SK-N-MC (cell line): ENCODE measurements at regions not wholly inside any gene's neighbourhood (a gene's known extent, or its start where the extent isn't known, plus 50 kb on each side); places are given as distances from the start of the nearest gene placed in this dataset.

Source experiments
- DNase-seq: peaks from one replicate; pipeline ENCODE4 v3.0.0-alpha.2; 2011; ENCODE audit warnings: low read depth, low spot score
- H3K27ac ChIP-seq: fragments of 200-600 bp; sonication (generic); 2 replicates; pipeline ENCODE4 v1.5.1; 2016; ENCODE audit warnings: mixed run types
- H3K36me3 ChIP-seq: fragments of 200-600 bp; sonication (generic); 2 replicates; pipeline ENCODE4 v1.6.1; 2017; ENCODE audit warnings: antibody characterized with exemption, low read length, mixed read lengths; ENCODE audit not compliant: insufficient read depth
- H3K4me3 ChIP-seq: fragments of 200-600 bp; sonication (generic); 2 replicates; pipeline ENCODE4 v1.5.1; 2016
- H3K9ac ChIP-seq: fragments of 200-600 bp; sonication (generic); 2 replicates; pipeline ENCODE4 v1.8.0; 2017; ENCODE audit warnings: mixed run types, mixed read lengths; ENCODE audit not compliant: insufficient read length
- H3K9me3 ChIP-seq: fragments of 200-600 bp; sonication (generic); 2 replicates; pipeline ENCODE4 v1.6.1; 2017; ENCODE audit warnings: low read depth, mild to moderate bottlenecking, antibody characterized with exemption, low read length, moderate library complexity, mixed read lengths
- EZH2 ChIP-seq: fragments of 200-600 bp; sonication (generic); IDR thresholded peaks from one replicate; pipeline ENCODE4 v1.6.1; 2017; ENCODE audit warnings: antibody characterized with exemption
- FOXP2 ChIP-seq: optimal IDR thresholded peaks from 2 replicates; pipeline ENCODE3; 2011; ENCODE audit warnings: mild to moderate bottlenecking, moderate library complexity; ENCODE audit not compliant: insufficient read depth; ENCODE audit errors: extremely low read length, control extremely low read depth
- POLR2AphosphoS5 ChIP-seq: IDR thresholded peaks from 2 replicates; pipeline ENCODE4 v1.6.1; 2012; ENCODE audit warnings: mild to moderate bottlenecking, low read depth, low read length, borderline replicate concordance

- Histone ChIP-seq H3K4me3 (no peak overlapping the region), H3K27ac (no peak overlapping the region), H3K36me3 (no peaks in the 10 kb centered on the region), H3K9ac (no peak overlapping the region), H3K9me3 (no peaks in the 10 kb centered on the region)
- no peak for TF ChIP-seq EZH2
- no peak for TF ChIP-seq FOXP2
- no peak for TF ChIP-seq POLR2AphosphoS5
- no peak for DNase-seq
Measured at GRCh38 chr6:167392631-167393316, 67.9 kb downstream of the TTLL2 start.

DNA sequence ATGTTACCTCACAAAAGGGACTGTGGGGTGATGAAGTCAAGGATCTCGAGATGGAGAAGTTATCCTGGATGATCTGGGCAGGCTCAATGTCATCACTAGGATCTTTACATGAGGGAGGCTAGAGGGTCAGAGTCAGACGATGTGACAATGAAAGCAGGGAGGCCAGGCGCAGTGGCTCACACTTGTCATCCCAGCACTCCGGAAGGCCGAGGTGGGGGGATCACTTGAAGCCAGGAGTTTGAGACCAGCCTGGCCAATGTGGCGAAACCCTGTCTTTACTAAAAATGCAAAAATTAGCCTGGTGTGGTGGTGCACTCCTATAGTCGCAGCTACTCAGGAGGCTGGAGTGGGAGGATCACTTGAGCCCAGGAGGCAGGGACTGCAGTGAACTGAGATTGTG lies 68.8 kb downstream of the TTLL2 start:
- H3K9me3 ChIP-seq: no peaks in the 10 kb centered on the region
- H3K36me3 ChIP-seq: no peaks in the 10 kb centered on the region
- no peak for DNase-seq
- H3K27ac ChIP-seq: no peak overlapping the region
- TF ChIP-seq POLR2AphosphoS5 (no peak), FOXP2 (no peak), EZH2 (no peak)
- H3K4me3 ChIP-seq: no peak overlapping the region
- no peak overlapping the region for H3K9ac ChIP-seq

- no peak overlapping the region for H3K9ac ChIP-seq
- H3K4me3 ChIP-seq: no peak overlapping the region
- H3K27ac ChIP-seq: no peak overlapping the region
- H3K9me3 ChIP-seq: no peaks in the 10 kb centered on the region
- no peaks in the 10 kb centered on the region for H3K36me3 ChIP-seq
- no peak for DNase-seq
- TF ChIP-seq EZH2: no peak
Measured at GRCh38 chr6:167394339-167394738, 69.5 kb downstream of the TTLL2 start.

- Histone ChIP-seq H3K4me3 (no peak overlapping the region), H3K27ac (no peak overlapping the region), H3K9ac (no peak overlapping the region), H3K9me3 (no peaks in the 10 kb centered on the region), H3K36me3 (no peaks in the 10 kb centered on the region)
- DNase-seq: no peak
- TF ChIP-seq FOXP2: no peak
- TF ChIP-seq EZH2: no peak
- no peak for TF ChIP-seq POLR2AphosphoS5
Measured at GRCh38 chr6:167394820-167395219, 69.9 kb downstream of the TTLL2 start.

DNA sequence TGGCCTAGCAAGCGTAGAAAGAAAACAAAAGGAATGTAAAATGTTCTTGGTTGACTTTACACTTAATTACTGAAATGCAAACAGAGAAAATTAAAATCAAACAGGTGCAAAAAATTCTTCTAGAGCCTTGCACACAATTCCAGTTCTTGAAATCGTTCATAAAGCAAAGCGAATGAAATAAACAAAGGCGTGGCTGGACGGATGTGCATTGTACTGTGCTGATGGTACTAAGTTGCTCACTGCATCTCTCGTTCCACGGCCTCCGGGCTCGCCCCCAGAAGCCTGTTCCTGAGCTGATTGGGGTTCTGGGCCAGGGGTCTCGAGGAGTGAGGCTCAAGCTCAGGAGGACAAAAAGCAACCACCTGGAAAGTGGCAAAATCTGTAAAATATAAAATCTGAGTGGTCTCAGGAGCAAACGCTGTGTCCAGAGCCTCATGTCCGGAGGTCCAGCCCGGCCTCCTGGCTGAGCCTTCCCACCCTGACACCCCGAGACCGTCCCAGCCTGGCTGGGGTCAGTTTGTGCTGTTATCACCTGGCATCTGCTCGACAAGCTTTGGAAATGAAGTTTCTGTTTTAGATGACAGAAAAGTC lies 71.3 kb downstream of the TTLL2 start:
- Histone ChIP-seq H3K36me3 (no peaks in the 10 kb centered on the region), H3K9me3 (no peaks in the 10 kb centered on the region), H3K27ac (no peak overlapping the region), H3K4me3 (no peak overlapping the region), H3K9ac (no peak overlapping the region)
- TF ChIP-seq EZH2: no peak
- no peak for TF ChIP-seq POLR2AphosphoS5
- no peak for TF ChIP-seq FOXP2
- no peak for DNase-seq

DNA sequence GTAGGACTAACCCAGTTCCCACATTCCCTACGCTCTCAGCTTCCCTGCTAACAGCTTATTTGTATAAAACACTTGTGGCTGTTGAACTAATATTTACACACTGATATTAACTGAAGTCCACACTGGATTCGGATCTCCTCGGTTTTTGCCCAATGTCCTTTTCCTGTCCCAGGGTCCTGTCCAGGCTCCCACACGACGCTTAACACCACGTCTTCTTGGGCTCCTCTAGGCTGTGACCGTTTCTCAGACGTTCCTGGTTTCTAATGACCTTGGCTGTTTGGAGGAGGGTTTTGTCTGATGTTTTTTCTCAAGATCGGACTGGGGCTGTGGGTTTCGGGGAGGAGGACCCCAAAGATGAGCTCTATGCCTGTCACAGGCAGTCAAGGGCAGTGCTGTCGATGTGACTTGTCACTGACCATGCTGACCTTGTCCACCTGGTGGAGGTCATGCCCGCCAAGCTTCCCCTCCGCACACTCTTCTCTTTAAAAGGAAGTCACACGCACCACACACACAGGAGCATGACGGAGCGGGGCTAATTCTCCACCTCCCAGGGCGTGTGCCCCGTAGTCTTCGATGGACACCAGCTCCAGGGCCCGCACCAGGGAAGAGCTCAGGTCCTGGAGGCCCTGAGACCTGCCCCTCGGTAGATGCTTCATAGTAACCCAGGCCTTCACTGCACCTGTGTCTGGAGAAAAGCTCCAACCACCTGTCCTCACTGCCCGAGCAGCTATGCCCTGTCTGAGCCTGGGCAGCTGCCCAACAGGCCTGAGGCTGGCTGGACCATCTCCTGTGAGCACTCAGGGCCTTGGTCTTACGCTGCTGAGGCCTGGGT lies 72.0 kb downstream of the TTLL2 start:
- Histone ChIP-seq H3K36me3 (no peaks in the 10 kb centered on the region), H3K4me3 (no peak overlapping the region), H3K27ac (no peak overlapping the region), H3K9me3 (no peaks in the 10 kb centered on the region), H3K9ac (no peak overlapping the region)
- no peak for TF ChIP-seq FOXP2
- no peak for DNase-seq

- TF ChIP-seq FOXP2 (no peak), POLR2AphosphoS5 (no peak), EZH2 (no peak)
- H3K9ac ChIP-seq: no peak overlapping the region
- H3K27ac ChIP-seq: no peak overlapping the region
- H3K9me3 ChIP-seq: no peaks in the 10 kb centered on the region
- H3K36me3 ChIP-seq: no peaks in the 10 kb centered on the region
- no peak for DNase-seq
- no peak overlapping the region for H3K4me3 ChIP-seq
Measured at GRCh38 chr6:167397712-167398111, 72.8 kb downstream of the TTLL2 start.

- H3K36me3 ChIP-seq: no peaks in the 10 kb centered on the region
- TF ChIP-seq POLR2AphosphoS5: no peak
- TF ChIP-seq EZH2: no peak
- TF ChIP-seq FOXP2: no peak
- no peak overlapping the region for H3K4me3 ChIP-seq
- DNase-seq: no peak
- no peak overlapping the region for H3K27ac ChIP-seq
- no peak overlapping the region for H3K9ac ChIP-seq
- no peaks in the 10 kb centered on the region for H3K9me3 ChIP-seq
Measured at GRCh38 chr6:167398214-167399050, 73.5 kb downstream of the TTLL2 start.
